ENCODE measurements at regions not wholly inside any gene's neighbourhood (a gene's known extent, or its start where the extent isn't known, plus 50 kb on each side); places are given as distances from the start of the nearest gene placed in this dataset.
A peak's percentile ranks its signal among the peaks of the same experiment; 100 is the strongest.

DNA sequence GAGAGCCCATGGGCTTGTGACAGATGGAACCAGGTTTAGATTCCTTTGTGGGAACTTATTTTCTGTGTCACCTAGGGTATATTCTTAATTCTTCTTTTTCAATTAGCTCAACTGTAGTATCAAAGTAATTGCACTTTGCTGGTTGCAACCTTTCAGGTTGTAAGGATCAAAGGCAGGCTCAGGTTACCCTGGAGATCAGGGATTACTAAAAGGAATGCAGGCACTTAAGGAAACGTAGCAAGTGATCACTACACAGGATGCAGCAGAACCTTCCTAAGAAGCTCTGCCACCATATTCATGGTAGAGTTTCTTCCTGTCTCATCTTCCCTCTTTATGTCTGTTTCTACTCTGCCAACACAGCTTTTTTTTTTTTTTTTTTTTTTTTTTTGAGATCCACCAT is 133.2 kb upstream of the JAG1 start:
- no peak for DNase-seq

GRCh38 chr20:10812759-10813327 is 139.0 kb upstream of the JAG1 start:
- no peak for DNase-seq

GRCh38 chr20:10823585-10823984 is 149.8 kb upstream of the JAG1 start:
- no peak for DNase-seq

DNA sequence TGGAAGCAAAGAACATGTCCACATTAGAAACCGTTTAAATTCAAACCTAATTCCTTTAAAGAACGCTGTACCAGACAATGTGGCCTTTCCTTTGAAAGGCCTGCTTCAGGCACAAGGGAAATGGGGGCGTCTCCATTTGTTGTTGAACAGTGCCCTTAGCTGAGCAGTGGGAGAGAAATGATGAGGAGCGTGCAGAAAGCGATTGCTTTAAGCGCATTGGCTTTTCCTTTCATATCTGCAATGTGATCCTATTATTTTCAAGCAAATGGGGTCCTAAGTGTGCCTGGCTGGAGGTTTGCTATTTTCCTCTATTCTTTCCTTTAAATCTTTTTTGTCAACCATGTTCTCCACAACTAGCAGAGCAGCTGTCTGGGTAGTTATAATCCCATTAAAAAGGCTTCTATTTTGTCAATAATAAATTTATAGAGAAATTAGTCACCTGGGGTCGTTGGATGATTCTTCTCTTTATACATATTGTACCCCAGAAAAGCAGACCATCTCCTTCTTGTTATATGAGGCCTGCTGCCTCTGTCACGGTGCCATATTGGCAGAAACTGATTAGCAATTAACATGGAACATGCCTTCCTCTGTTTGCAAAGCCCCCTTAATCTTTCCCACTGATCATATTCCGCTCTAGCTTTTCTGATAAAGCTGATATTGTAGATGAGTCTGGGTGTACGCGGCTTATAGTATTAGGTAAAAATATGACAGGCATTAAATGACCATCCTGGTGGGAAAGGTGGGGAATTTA is 151.1 kb upstream of the JAG1 start:
- no peak for DNase-seq

DNA sequence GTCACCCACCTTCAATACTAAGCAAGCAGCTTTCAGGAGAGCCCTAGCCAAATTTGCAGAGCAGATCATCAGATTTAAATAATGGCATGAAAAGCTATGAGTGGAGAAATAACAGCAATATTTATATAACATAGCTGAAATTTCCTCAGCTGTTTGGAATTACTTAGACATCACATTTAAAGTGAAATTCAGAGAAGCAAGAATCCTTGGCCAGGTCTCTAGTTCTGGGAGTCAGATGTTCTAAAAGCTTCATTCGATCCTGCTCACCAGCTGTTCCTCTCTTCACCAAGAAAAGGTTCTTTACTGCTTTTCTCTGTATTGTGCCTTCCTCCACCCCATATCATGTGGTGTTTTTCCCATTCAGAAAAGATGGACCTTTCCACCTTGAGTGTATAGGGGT is 152.3 kb upstream of the JAG1 start:
- no peak for DNase-seq

DNA sequence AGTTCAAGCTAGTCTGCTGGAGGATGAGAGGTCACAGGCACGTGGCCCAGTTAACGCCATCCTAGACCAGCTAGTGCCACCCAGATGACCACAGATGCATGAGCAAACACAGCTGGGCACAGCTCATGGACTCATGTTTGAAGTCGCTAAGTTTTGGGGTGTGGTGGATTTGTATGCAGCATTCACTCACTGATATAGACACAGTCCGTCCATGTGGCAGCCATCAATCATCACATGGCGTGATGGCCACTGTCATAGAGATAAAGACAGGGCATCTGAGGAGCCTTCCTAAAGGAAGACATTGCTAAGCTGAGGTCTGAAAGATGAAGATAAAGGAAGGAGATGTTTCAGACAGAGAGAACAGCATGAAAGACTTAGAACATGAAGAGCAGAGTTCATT is 154.4 kb upstream of the JAG1 start:
- DNase-seq, result no peak

DNA sequence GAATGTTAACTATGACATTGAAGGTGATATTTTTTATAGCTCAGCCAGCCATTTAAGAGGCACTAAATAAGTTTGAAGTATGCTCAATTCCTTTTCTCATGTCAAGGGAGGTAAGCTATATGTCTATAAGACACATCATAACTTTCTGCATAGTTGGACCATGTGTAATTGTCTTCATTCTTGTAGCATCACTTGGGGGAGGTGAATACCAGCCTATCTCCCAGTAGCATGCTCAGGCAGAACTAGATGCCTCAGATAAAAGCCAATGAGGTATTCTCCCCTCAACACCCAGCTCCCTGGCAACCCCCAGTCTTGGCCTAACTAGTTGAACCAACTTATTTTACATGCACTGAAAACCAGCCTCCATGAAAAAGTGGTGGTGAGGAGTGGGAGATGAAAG is 158.3 kb upstream of the JAG1 start:
- DNase-seq, result no peak

- no peak for DNase-seq
Measured at GRCh38 chr20:10837901-10838300, 164.1 kb upstream of the JAG1 start.

DNA sequence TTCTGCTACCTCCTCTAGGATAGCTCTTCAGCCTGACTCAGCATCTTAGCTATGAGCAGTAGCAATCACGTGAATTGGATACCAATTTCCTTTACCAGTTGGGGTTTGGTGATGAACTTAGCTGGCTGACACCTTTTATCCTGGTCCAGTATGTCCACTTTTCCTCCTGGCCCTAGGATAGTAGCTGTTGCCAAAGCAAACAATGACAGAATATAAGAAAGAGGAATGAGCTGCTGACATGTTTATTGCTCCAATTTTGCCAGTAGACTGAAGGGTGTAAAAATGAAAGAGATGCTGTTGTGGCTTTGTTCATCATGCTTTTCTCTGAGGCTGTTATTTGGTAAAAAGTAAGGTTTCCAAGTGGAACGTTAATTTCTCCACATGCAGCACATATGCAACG is 168.3 kb upstream of the JAG1 start:
- no peak for DNase-seq

DNA sequence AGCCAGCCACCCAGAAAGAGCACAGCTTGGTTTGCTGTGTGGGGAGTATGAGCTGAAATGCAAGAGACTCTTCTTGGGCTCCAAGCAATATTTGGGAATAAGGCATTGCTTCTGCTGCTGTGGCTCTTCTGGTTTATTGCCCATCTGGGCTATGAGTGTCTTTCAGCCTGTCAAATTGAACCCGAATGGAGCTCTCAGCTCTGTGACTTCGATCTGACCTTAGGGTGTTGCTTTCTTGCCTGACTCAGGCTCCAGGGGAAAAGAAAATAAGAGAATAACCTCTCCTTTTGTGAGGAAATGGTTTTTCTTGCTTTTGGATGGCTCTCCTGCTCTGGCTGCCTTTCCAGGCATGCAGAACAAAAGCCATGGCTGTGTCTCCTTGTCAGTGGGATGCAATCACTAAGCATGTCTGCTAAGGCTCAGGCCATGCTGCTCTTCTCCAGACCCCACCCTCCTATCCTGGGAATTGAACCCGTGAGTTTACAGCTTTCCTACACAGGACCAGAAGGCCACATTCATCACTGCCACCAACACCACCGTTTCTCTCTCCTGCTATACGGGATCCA is 169.4 kb upstream of the JAG1 start:
- no peak for DNase-seq

DNA sequence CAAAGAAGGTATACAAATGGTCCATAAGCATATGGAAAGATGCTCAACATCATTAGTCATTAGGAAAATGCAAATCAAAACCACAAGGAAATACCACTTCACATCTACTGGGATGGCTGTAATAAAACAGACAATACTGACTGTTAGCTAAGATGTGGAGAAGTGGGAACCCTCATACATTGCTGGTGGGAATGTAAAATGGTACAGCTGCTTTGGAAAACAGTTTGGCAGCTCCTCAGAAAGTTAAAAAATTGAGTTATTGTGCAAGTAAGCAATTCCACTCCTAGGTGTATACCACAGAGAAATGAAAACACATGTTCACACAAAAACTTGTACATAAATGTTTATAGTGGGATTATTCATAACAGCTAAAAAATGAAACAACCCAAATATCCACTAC is 173.0 kb upstream of the JAG1 start:
- no peak for DNase-seq

GRCh38 chr20:10848810-10849370 is 175.1 kb upstream of the JAG1 start:
- DNase-seq, result no peak

GRCh38 chr20:10853176-10853575 is 179.4 kb upstream of the JAG1 start:
- no peak for DNase-seq

DNA sequence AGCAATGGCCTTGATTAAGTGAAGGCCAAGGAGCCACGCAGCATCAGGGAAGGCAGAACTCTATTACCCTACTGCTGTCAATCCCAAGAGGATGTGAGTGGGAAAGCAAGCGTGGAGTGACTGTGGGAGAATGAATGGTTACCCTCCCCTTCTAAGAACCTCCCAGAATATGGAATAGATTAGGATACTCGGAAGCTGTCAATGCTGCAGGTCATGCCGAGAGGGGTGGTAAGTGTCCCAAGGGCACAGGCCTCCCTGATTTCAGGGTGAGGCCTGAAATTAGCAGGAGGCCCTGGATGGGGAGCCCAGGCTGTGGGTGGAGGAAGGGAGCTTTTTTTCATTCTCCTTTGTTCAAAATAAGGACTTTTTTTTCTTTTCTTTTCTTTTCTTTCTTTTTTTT is 179.9 kb upstream of the JAG1 start:
- DNase-seq, result no peak

DNA sequence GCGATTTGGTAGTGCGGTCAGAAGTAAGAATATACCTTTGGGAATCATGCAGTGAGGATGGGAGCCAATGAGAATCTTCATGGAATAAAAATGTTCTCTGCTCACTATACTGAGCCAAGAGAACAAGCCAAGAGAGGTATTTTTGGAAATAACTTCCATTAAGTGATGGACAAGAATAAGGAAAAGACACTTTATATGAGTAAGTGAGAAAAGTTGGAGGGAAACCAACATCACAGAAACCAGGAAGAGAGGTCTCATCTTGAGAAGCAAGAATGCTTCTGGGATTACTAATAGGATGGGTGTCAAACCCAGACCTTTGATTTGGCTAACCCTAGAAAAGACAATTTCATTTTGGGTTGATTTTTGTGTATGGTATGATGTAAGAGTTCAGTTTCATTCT is 181.2 kb upstream of the JAG1 start:
- no peak for DNase-seq

DNA sequence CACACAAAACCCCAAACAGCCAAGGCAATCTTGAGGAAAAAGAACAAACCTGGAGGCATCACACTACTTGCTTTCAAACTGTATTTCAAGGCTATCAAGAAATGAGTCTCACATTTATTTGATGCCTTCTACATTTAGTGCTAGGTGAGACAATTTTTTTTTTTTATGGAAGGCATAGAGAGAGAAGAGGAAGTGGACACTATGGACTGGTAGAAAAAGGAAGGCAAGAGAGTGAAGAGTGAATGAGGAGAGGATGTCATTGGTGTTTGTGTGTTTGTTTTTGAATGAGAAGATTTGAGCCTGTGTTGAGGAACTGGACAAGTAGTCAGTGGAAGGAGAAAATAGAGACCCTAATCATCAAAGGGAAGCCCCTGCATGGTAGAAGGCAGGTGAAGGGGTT is 182.0 kb upstream of the JAG1 start:
- no peak for DNase-seq

DNA sequence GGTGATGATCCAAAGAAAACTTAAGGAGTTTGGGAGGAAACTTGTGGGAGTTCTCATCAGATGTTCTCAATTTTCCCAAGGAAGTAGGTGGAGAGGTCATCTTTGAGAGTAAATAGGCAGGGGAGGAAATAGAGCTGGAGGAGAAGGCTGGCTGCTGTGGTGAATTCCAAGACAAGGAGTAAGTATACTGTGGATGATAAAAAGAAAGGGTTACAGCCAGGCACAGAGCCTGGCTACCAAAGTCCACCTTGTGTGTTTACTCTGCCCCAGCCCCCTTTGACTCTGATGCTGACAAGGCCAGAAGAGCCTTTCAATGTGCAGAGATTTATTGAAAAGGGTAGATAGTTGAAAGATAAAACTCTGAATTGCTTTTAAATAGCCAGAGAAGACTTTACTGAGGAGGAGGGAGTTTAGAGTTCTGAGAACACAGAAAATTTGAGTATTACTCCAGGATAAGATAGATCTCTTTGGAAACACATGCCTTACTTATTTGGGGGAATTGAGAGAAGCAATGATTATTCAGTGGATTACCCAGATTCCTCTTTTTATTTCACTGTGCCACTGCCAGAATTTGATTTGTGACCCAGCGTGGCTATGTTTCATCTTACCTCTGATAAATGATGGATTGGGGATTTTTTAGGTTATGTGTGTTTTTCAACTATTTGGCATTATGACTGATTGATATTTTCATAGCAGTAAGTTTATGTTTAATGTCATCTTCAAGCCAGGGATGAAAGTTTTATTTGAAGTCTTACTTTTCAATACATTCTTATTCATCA is 182.6 kb upstream of the JAG1 start:
- no peak for DNase-seq

- no peak for DNase-seq
Measured at GRCh38 chr20:10857352-10858070, 183.7 kb upstream of the JAG1 start.

DNA sequence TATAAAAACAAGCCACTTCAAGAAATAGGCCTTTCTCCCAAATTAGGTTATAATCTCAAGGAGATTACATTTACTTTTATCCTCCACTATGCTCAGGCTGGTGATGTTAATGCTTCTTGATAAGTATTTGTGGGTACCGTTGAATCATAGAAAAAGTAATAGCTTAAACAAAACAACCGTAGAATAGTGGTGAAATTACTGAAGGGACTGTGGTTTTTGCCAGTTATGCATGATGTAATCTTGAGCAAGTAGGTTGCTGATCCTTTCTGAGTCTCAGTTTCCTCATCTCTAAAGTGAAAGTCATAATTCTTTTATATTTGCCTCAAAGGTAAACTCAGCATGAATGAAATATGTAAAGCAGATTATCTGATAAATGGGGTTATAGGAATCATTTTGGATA is 187.3 kb upstream of the JAG1 start:
- no peak for DNase-seq

- DNase-seq, result peak; percentile 53
Measured at GRCh38 chr20:10861619-10862018, 187.8 kb upstream of the JAG1 start.

- DNase-seq, result no peak
Measured at GRCh38 chr20:10863337-10864060, 189.7 kb upstream of the JAG1 start.

DNA sequence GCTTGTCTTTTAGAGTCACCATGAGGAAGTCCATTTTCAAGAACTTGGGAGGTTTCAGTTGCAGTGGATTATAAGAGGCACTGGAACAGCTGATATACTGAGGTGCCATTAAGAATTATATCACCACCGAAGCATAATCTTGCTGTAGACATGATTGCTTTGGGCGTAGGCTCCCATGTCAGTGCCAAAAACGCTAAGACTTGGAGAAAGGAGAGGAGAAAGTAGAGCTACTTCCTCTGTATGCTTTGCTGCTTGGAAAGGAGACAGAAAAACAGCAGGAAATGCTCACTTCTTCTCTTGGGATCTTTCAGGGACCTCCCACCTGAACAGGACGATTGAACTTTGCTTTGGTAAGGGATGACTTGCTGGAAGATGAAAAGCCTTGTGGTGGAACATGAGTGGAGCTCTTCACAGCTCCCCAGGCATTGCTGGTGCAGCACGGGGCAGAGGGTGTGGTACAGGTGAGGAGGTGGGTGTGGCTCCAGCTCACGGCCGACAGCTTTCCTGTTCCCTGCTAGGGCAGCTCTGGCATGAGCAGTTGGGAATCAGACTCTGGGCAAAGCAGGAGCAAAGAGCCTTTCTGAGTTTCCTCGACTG is 190.4 kb upstream of the JAG1 start:
- DNase-seq, result no peak

Measured in NCI-H1105 (cell line).